ENCODE measurements at regions not wholly inside any gene's neighbourhood (a gene's known extent, or its start where the extent isn't known, plus 50 kb on each side); places are given as distances from the start of the nearest gene placed in this dataset.
"Not testable (repeated sequence)": the region's sequence is repeated elsewhere in the genome, so short reads cannot be mapped to it uniquely, and the experiment has no call there.

DNA sequence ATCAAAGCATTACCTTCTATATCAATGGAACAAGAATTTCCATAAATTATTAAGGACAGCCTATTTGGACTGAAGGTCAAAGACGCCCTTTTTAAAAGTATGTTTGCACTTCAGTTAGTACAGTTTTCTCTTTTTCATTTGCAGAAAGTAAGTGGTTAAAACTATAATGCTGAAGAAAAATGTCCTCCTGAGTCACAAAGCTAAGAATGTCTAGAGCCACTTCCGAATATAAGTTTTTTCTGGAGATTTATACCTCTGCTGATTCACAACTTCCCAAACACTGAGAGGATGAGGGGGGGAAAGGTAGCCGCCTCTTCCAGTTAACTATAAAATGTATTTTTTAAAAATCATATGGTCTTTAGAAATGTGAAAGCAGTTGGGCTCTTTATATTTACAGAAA, 84.9 kb downstream of the DUSP6 start:
- Histone ChIP-seq H3K9me3 (ENCODE audit: low read length) (no peaks in the 10 kb centered on the region), H3K4me3 (ENCODE audit: low read depth, low read length, poor library complexity, severe bottlenecking) (no peak overlapping the region), H3K36me3 (ENCODE audit: insufficient read depth, low read length) (no peaks in the 10 kb centered on the region), H3K9me2 (ENCODE audit: insufficient read depth, low read length) (no peaks in the 10 kb centered on the region), H3K4me2 (ENCODE audit: low read length) (no peak overlapping the region), H3K79me2 (ENCODE audit: insufficient read depth, low read depth, low read length) (no peaks in the 10 kb centered on the region), H4K20me1 (ENCODE audit: insufficient read depth, low read length) (no peaks in the 10 kb centered on the region), H2AFZ (ENCODE audit: low read length) (no peak overlapping the region), H3K27ac (ENCODE audit: low read depth, low read length, poor library complexity, severe bottlenecking) (no peak overlapping the region), H3K4me1 (ENCODE audit: insufficient read depth, low read length, poor library complexity, severe bottlenecking) (no peaks in the 10 kb centered on the region)
- POLR2A ChIA-PET = interaction anchor here (0.7 kb wide), 1 partner anchor 69 kb away, joined by 3 read pairs; no protein-coding TSS in a partner anchor
- TF ChIP-seq CTCF (conservative IDR thresholded peaks at IDR 0.05; ENCODE audit: low read length) (no peak), EZH2phosphoT487 (IDR thresholded peaks at IDR 0.05; ENCODE audit: borderline replicate concordance, low read depth, low read length) (no peak)
- CTCF ChIA-PET (ENCODE audit: unreplicated experiment) = no interaction called here
- no TSS peak for BruUV-seq (replicated peaks)
- no peak for DNase-seq (ENCODE audit: low spot score)
- intact Hi-C loops (cut with micrococcal nuclease; ENCODE audit: unreplicated experiment) = no loop called here

- BruUV-seq (replicated peaks); H4K20me1 ChIP-seq (ENCODE audit: insufficient read depth, low read length); H3K27ac ChIP-seq (ENCODE audit: low read depth, low read length, poor library complexity, severe bottlenecking); H3K36me3 ChIP-seq (ENCODE audit: insufficient read depth, low read length); H2AFZ ChIP-seq (ENCODE audit: low read length); H3K4me3 ChIP-seq (ENCODE audit: low read depth, low read length, poor library complexity, severe bottlenecking); H3K9me2 ChIP-seq (ENCODE audit: insufficient read depth, low read length); H3K4me1 ChIP-seq (ENCODE audit: insufficient read depth, low read length, poor library complexity, severe bottlenecking); intact Hi-C loops (cut with micrococcal nuclease; ENCODE audit: unreplicated experiment); DNase-seq (ENCODE audit: low spot score); H3K9me3 ChIP-seq (ENCODE audit: low read length); H3K4me2 ChIP-seq (ENCODE audit: low read length); H3K79me2 ChIP-seq (ENCODE audit: insufficient read depth, low read depth, low read length); CTCF ChIA-PET (ENCODE audit: unreplicated experiment): not testable (repeated sequence)
- POLR2A ChIA-PET = interaction anchor here (1.0 to 1.4 kb wide), 2 partner anchors 14 to 23 kb away, joined by 3 read pairs; no protein-coding TSS in a partner anchor
Measured at GRCh38 chr12:89266574-89267188, 85.6 kb downstream of the DUSP6 start.

- DNase-seq (ENCODE audit: low spot score) = no peak
- CTCF ChIA-PET (ENCODE audit: unreplicated experiment) = no interaction called here
- Histone ChIP-seq H3K27ac (ENCODE audit: low read depth, low read length, poor library complexity, severe bottlenecking) (no peak overlapping the region), H3K4me2 (ENCODE audit: low read length) (no peak overlapping the region), H3K79me2 (ENCODE audit: insufficient read depth, low read depth, low read length) (no peaks in the 10 kb centered on the region), H3K9me2 (ENCODE audit: insufficient read depth, low read length) (no peaks in the 10 kb centered on the region), H3K4me1 (ENCODE audit: insufficient read depth, low read length, poor library complexity, severe bottlenecking) (no peaks in the 10 kb centered on the region), H4K20me1 (ENCODE audit: insufficient read depth, low read length) (no peaks in the 10 kb centered on the region), H3K36me3 (ENCODE audit: insufficient read depth, low read length) (no peaks in the 10 kb centered on the region), H2AFZ (ENCODE audit: low read length) (no peak overlapping the region), H3K4me3 (ENCODE audit: low read depth, low read length, poor library complexity, severe bottlenecking) (no peak overlapping the region), H3K9me3 (ENCODE audit: low read length) (no peaks in the 10 kb centered on the region)
- no peak for TF ChIP-seq CTCF (conservative IDR thresholded peaks at IDR 0.05; ENCODE audit: low read length)
- no peak for TF ChIP-seq EZH2phosphoT487 (IDR thresholded peaks at IDR 0.05; ENCODE audit: borderline replicate concordance, low read depth, low read length)
- POLR2A ChIA-PET = interaction anchor here (0.5 to 0.7 kb wide), 2 partner anchors 192 to 410 kb away, joined by 3 read pairs; no protein-coding TSS in a partner anchor
- intact Hi-C loops (cut with micrococcal nuclease; ENCODE audit: unreplicated experiment) = no loop called here
- BruUV-seq (replicated peaks) = no TSS peak
Measured at GRCh38 chr12:89264837-89265236, 87.5 kb downstream of the DUSP6 start.
